ENCODE measurements at regions not wholly inside any gene's neighbourhood (a gene's known extent, or its start where the extent isn't known, plus 50 kb on each side); places are given as distances from the start of the nearest gene placed in this dataset.

DNA sequence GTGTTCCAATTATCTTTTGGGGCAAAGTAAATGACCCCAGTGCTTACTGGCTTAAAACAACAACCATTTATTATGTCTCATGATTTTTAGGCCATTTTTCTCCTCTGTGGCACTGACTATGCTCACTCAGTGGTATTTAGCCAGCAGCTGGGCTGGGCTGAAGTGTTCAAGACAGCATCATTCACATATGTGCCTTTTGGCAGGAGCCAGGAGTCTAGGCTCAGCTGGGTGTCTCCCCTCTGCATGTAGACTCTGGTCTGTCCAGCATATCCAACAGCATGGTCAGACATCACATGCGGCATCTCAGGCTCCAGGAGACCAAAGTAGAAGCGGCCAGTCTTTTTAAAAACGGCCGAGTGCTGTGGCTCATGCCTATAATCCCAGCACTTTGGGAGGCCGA is 120.3 kb upstream of the TOP1 start:
- H2BK120ac ChIP-seq (replicated peaks; ENCODE audit: low read depth, low read length): no peak overlapping the region
- no peak overlapping the region for H3K18ac ChIP-seq (ENCODE audit: extremely low read depth, low read length)
- no peak overlapping the region for H3K9ac ChIP-seq (replicated peaks in 1 of 4; ENCODE audit: extremely low read depth in 1 of 4, low read depth in 3 of 4, low read length in 3 of 4)
- no peaks in the 10 kb centered on the region for H4K20me1 ChIP-seq (replicated peaks in 1 of 2; ENCODE audit: control insufficient read depth in 1 of 2, insufficient read depth in 2 of 2, low read length in 2 of 2)
- no peak overlapping the region for H3K23ac ChIP-seq (ENCODE audit: insufficient read length)
- H2AFZ ChIP-seq (ENCODE audit: low read length): no peak overlapping the region
- H4K91ac ChIP-seq (replicated peaks; ENCODE audit: insufficient read length, low read length): no peak overlapping the region
- H3K14ac ChIP-seq (ENCODE audit: insufficient read length): no peak overlapping the region
- H4K8ac ChIP-seq (ENCODE audit: extremely low read depth, insufficient read depth, low read length): no peak overlapping the region
- POLR2A ChIA-PET (ENCODE audit: partially characterized antibody): no interaction called here
- H3K27ac ChIP-seq (ENCODE audit: low read depth, low read length): no peak overlapping the region
- peaks cover 0 to 16% of the 10 kb centered on the region in 2 experiments; a peak in 1 of 4 replicates for H3K9me3 ChIP-seq (ENCODE audit: insufficient read depth in 2 of 2, low read depth in 1 of 2, low read length in 1 of 2)
- TF ChIP-seq POLR2AphosphoS5 (IDR thresholded peaks at IDR 0.05; ENCODE audit: low read depth, low read length) (no peak), TAF7 (optimal IDR thresholded peaks at IDR 0.05; ENCODE audit: borderline replicate concordance, low read depth, low read length) (no peak), MAFK (IDR thresholded peaks at IDR 0.05; ENCODE audit: low read depth, low read length) (no peak), JUND (IDR thresholded peaks at IDR 0.05; ENCODE audit: low read length) (no peak), SRF (IDR thresholded peaks at IDR 0.05; ENCODE audit: low read depth, low read length) (no peak)
- H2BK5ac ChIP-seq (ENCODE audit: low read depth, low read length): no peak overlapping the region
- no peak overlapping the region for H3K4me3 ChIP-seq (ENCODE audit: extremely low read depth in 1 of 4, insufficient read depth in 2 of 4, low read depth in 3 of 4, low read length in 4 of 4)
- H2AK5ac ChIP-seq (ENCODE audit: low read depth, low read length): no peak overlapping the region
- H2BK15ac ChIP-seq (ENCODE audit: low read length): no peak overlapping the region
- H3K4ac ChIP-seq (replicated peaks; ENCODE audit: insufficient read length, low read depth, low read length): no peak overlapping the region
- no peak overlapping the region for H3K4me2 ChIP-seq (ENCODE audit: insufficient read depth in 1 of 2, low read depth in 2 of 2, low read length in 2 of 2)
- H2BK20ac ChIP-seq (ENCODE audit: low read length): no peak overlapping the region
- no peak overlapping the region for H2BK12ac ChIP-seq (ENCODE audit: low read depth, low read length)
- no peak for FAIRE-seq
- H3K23me2 ChIP-seq (ENCODE audit: low read depth, low read length): no peaks in the 10 kb centered on the region
- H4K5ac ChIP-seq (ENCODE audit: insufficient read length, low read depth, low read length): no peak overlapping the region
- H3K79me2 ChIP-seq (ENCODE audit: control insufficient read depth in 1 of 2, insufficient read depth in 2 of 2, low read length in 2 of 2): no peaks in the 10 kb centered on the region
- H3K79me1 ChIP-seq (ENCODE audit: low read depth, low read length): no peaks in the 10 kb centered on the region
- no peaks in the 10 kb centered on the region for H3K36me3 ChIP-seq (ENCODE audit: control insufficient read depth in 2 of 4, insufficient read depth in 4 of 4, low read length in 3 of 4)
- H3K27me3 ChIP-seq (replicated peaks in 1 of 4; ENCODE audit: control insufficient read depth in 3 of 4, extremely low read depth in 1 of 4, insufficient read depth in 3 of 4, low read length in 3 of 4): no peaks in the 10 kb centered on the region
- WGBS, 2 experiments (ENCODE audit: extremely low coverage in 1 of 2, insufficient coverage in 1 of 2, insufficient read length in 1 of 2, insufficient replicate concordance in 2 of 2, low coverage in 1 of 2, low lambda C conversion rate in 2 of 2, missing lambda C conversion rate in 1 of 2): 75% methylated on average over 5 of the region's 5 CpGs; no CpG with 5 or more reads in 1 of the 2 experiments
- H3K56ac ChIP-seq (replicated peaks; ENCODE audit: insufficient read length, low read depth, low read length): no peak overlapping the region
- no peak for DNase-seq (ENCODE audit: low read depth in 1 of 2, low spot score in 2 of 2)
- no peaks in the 10 kb centered on the region for H3K4me1 ChIP-seq (replicated peaks in 1 of 4; ENCODE audit: control insufficient read depth in 3 of 4, insufficient read depth in 4 of 4, low read length in 3 of 4)
- CTCF ChIA-PET (ENCODE audit: partially characterized antibody): interaction anchor here (1.2 kb wide), 1 partner anchor 55 kb away, joined by 3 read pairs; no protein-coding TSS in a partner anchor
